Hepatocyte (in vitro differentiated cells): ENCODE measurements at regions not wholly inside any gene's neighbourhood (a gene's known extent, or its start where the extent isn't known, plus 50 kb on each side); places are given as distances from the start of the nearest gene placed in this dataset.

Experiments
- EZH2 ChIP-seq: fragments of 200-600 bp; sonication (generic); IDR thresholded peaks from 2 replicates; pipeline ENCODE4 v1.6.1; 2016; ENCODE audit warnings: antibody characterized with exemption, mild to moderate bottlenecking, borderline replicate concordance
- EZH2phosphoT487 ChIP-seq: fragments of 200-600 bp; sonication (generic); IDR thresholded peaks from one replicate; pipeline ENCODE4 v1.6.1; 2018; ENCODE audit warnings: antibody characterized with exemption, mild to moderate bottlenecking, low read depth, moderate library complexity; ENCODE audit not compliant: unreplicated experiment, severe bottlenecking
- TF ChIP-seq, protein P1 (sequence below): fragments of 200-600 bp; sonication (generic); IDR thresholded peaks from 2 replicates; pipeline ENCODE4 v1.5.1; 2016; ENCODE audit warnings: antibody characterized with exemption, mild to moderate bottlenecking; ENCODE audit not compliant: poor library complexity

DNA sequence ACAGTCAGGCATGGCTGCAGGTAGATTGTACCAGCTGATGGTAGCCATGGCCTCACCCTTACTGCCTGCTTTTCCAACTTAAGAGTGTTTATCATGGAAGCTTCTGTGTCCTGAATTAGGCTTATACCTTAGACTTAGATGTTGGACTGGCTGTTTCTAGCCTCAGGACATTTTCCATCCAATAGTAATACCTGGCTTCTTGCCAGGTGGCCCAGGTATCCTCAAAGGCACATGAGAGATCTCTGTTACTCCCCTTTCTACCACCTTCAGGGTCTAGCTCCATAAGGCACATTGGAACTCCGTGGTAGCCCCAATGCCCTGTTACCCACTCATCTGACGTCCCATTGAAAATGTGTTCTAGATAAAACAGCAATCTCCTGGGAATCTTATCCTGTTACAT is 407.5 kb downstream of the SPRY2 start:
- TF ChIP-seq, protein P1, sequence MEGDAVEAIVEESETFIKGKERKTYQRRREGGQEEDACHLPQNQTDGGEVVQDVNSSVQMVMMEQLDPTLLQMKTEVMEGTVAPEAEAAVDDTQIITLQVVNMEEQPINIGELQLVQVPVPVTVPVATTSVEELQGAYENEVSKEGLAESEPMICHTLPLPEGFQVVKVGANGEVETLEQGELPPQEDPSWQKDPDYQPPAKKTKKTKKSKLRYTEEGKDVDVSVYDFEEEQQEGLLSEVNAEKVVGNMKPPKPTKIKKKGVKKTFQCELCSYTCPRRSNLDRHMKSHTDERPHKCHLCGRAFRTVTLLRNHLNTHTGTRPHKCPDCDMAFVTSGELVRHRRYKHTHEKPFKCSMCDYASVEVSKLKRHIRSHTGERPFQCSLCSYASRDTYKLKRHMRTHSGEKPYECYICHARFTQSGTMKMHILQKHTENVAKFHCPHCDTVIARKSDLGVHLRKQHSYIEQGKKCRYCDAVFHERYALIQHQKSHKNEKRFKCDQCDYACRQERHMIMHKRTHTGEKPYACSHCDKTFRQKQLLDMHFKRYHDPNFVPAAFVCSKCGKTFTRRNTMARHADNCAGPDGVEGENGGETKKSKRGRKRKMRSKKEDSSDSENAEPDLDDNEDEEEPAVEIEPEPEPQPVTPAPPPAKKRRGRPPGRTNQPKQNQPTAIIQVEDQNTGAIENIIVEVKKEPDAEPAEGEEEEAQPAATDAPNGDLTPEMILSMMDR, result no peak
- no peak for TF ChIP-seq EZH2
- no peak for TF ChIP-seq EZH2phosphoT487
